ENCODE measurements at regions not wholly inside any gene's neighbourhood (a gene's known extent, or its start where the extent isn't known, plus 50 kb on each side); places are given as distances from the start of the nearest gene placed in this dataset.

- intact Hi-C loops (cut with micrococcal nuclease; ENCODE audit: unreplicated experiment): no loop called here
- Histone ChIP-seq H3K9me2 (ENCODE audit: insufficient read depth, low read length) (no peaks in the 10 kb centered on the region), H3K9me3 (ENCODE audit: low read length) (no peaks in the 10 kb centered on the region), H2AFZ (ENCODE audit: low read length) (no peak overlapping the region), H4K20me1 (ENCODE audit: insufficient read depth, low read length) (no peaks in the 10 kb centered on the region), H3K4me2 (ENCODE audit: low read length) (no peak overlapping the region), H3K27ac (ENCODE audit: low read depth, low read length, poor library complexity, severe bottlenecking) (no peak overlapping the region), H3K36me3 (ENCODE audit: insufficient read depth, low read length) (no peaks in the 10 kb centered on the region), H3K4me1 (ENCODE audit: insufficient read depth, low read length, poor library complexity, severe bottlenecking) (no peaks in the 10 kb centered on the region), H3K4me3 (ENCODE audit: low read depth, low read length, poor library complexity, severe bottlenecking) (no peak overlapping the region), H3K79me2 (ENCODE audit: insufficient read depth, low read depth, low read length) (no peaks in the 10 kb centered on the region)
- DNase-seq (ENCODE audit: low spot score): no peak
- BruUV-seq (replicated peaks): no TSS peak
- TF ChIP-seq CTCF (conservative IDR thresholded peaks at IDR 0.05; ENCODE audit: low read length) (no peak), EZH2phosphoT487 (IDR thresholded peaks at IDR 0.05; ENCODE audit: borderline replicate concordance, low read depth, low read length) (no peak)
- ChIA-PET POLR2A (no interaction called here), CTCF (ENCODE audit: unreplicated experiment) (no interaction called here)
Observed at GRCh38 chr12:23356927-23357708, 592.4 kb downstream of the SOX5 start.

GRCh38 chr12:23359975-23360701, 589.3 kb downstream of the SOX5 start:
- BruUV-seq (replicated peaks): no TSS peak
- H3K36me3 ChIP-seq (ENCODE audit: insufficient read depth, low read length): no peaks in the 10 kb centered on the region
- H3K27ac ChIP-seq (ENCODE audit: low read depth, low read length, poor library complexity, severe bottlenecking): no peak overlapping the region
- H3K79me2 ChIP-seq (ENCODE audit: insufficient read depth, low read depth, low read length): no peaks in the 10 kb centered on the region
- no peaks in the 10 kb centered on the region for H3K9me2 ChIP-seq (ENCODE audit: insufficient read depth, low read length)
- no peak overlapping the region for H2AFZ ChIP-seq (ENCODE audit: low read length)
- POLR2A ChIA-PET: interaction anchor here (0.7 kb wide), 1 partner anchor 577 kb away, joined by 4 read pairs; no protein-coding TSS in a partner anchor
- no peaks in the 10 kb centered on the region for H3K4me1 ChIP-seq (ENCODE audit: insufficient read depth, low read length, poor library complexity, severe bottlenecking)
- intact Hi-C loops (cut with micrococcal nuclease; ENCODE audit: unreplicated experiment): no loop called here
- TF ChIP-seq CTCF (conservative IDR thresholded peaks at IDR 0.05; ENCODE audit: low read length): no peak
- no peak for TF ChIP-seq EZH2phosphoT487 (IDR thresholded peaks at IDR 0.05; ENCODE audit: borderline replicate concordance, low read depth, low read length)
- DNase-seq (ENCODE audit: low spot score): no peak
- H3K9me3 ChIP-seq (ENCODE audit: low read length): no peaks in the 10 kb centered on the region
- H4K20me1 ChIP-seq (ENCODE audit: insufficient read depth, low read length): no peaks in the 10 kb centered on the region
- no peak overlapping the region for H3K4me2 ChIP-seq (ENCODE audit: low read length)
- H3K4me3 ChIP-seq (ENCODE audit: low read depth, low read length, poor library complexity, severe bottlenecking): no peak overlapping the region
- CTCF ChIA-PET (ENCODE audit: unreplicated experiment): no interaction called here

- Histone ChIP-seq H3K9me2 (ENCODE audit: insufficient read depth, low read length) (no peaks in the 10 kb centered on the region), H3K79me2 (ENCODE audit: insufficient read depth, low read depth, low read length) (no peaks in the 10 kb centered on the region), H3K4me1 (ENCODE audit: insufficient read depth, low read length, poor library complexity, severe bottlenecking) (no peaks in the 10 kb centered on the region), H3K4me3 (ENCODE audit: low read depth, low read length, poor library complexity, severe bottlenecking) (no peak overlapping the region), H4K20me1 (ENCODE audit: insufficient read depth, low read length) (no peaks in the 10 kb centered on the region), H2AFZ (ENCODE audit: low read length) (no peak overlapping the region), H3K27ac (ENCODE audit: low read depth, low read length, poor library complexity, severe bottlenecking) (no peak overlapping the region), H3K4me2 (ENCODE audit: low read length) (no peak overlapping the region), H3K9me3 (ENCODE audit: low read length) (no peaks in the 10 kb centered on the region), H3K36me3 (ENCODE audit: insufficient read depth, low read length) (no peaks in the 10 kb centered on the region)
- BruUV-seq (replicated peaks): no TSS peak
- TF ChIP-seq EZH2phosphoT487 (IDR thresholded peaks at IDR 0.05; ENCODE audit: borderline replicate concordance, low read depth, low read length) (no peak), CTCF (conservative IDR thresholded peaks at IDR 0.05; ENCODE audit: low read length) (0 out of 2 replicates have a peak, but pooled peaks have one; percentile 23)
- ChIA-PET POLR2A (interaction anchor here (0.7 to 1.2 kb wide), 2 partner anchors 30 to 157 kb away, joined by 3 to 4 read pairs; no protein-coding TSS in a partner anchor), CTCF (ENCODE audit: unreplicated experiment) (no interaction called here)
- intact Hi-C loops (cut with micrococcal nuclease; ENCODE audit: unreplicated experiment): no loop called here
- no peak for DNase-seq (ENCODE audit: low spot score)
Observed at GRCh38 chr12:23361971-23362370, 587.5 kb downstream of the SOX5 start.
